ENCODE measurements at regions not wholly inside any gene's neighbourhood (a gene's known extent, or its start where the extent isn't known, plus 50 kb on each side); places are given as distances from the start of the nearest gene placed in this dataset.

- DNase-seq, result peak; percentile 51
These were observed 427.0 kb upstream of the RARB start for GRCh38 chr3:25000971-25001591.

GRCh38 chr3:25002052-25002451 lies 426.0 kb upstream of the RARB start:
- DNase-seq, result no peak

DNA sequence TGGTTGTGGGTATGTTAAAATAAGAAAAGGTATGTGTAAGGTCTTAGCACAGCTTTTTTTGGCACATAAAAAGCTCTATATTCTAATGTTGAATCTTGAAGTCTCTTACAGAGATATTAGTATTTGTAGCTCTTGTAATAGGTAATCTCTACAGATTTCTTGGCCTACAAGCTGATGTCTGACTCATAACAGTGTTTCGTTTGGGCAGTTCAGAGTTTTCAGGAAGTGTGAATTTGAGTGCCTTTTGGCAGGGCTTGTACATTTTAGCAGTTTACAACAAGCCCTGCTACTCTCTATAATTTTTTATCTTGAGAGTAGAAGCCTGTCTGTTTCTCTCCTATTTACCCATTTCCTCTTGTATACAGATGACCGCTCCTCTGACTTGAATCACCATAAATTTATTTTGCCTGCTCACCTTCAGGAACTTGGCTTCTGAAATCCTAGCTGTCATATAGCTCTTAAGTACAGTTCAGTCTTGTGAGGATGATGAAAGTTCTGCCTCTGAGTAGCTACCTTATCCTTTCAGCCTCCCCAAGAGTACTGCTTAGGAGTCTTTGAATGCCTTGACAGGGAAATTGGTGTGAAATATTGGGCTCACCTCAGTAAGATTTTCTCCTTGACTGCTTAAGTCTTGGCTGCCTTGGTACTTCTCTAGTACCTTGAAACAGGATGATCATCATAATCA lies 419.9 kb upstream of the RARB start:
- DNase-seq, result peak; percentile 60

- DNase-seq, result no peak
These were observed 418.4 kb upstream of the RARB start for GRCh38 chr3:25009665-25010064.

GRCh38 chr3:25015599-25015998 lies 412.5 kb upstream of the RARB start:
- DNase-seq, result no peak

DNA sequence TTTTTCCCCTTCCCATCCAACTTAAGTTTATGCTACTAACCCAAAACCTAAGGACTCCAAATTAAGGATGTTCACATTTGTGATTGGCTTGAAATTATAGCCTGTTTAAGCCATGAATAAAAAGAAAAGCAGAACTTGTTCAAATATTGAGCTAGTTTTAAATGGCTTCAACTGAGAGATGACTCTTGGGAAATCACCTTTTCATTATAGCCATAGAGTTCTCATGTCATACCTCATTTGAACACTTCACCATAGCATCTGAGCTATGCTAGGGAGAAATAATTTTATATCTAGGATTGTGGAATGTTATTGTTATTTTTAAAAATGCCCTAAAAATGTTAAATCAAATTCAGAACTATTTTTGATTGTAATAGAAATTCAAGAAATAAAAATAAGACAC lies 409.2 kb upstream of the RARB start:
- DNase-seq, result no peak

GRCh38 chr3:25019506-25019905 lies 408.6 kb upstream of the RARB start:
- DNase-seq, result no peak

- DNase-seq, result no peak
These were observed 406.2 kb upstream of the RARB start for GRCh38 chr3:25021816-25022215.

DNA sequence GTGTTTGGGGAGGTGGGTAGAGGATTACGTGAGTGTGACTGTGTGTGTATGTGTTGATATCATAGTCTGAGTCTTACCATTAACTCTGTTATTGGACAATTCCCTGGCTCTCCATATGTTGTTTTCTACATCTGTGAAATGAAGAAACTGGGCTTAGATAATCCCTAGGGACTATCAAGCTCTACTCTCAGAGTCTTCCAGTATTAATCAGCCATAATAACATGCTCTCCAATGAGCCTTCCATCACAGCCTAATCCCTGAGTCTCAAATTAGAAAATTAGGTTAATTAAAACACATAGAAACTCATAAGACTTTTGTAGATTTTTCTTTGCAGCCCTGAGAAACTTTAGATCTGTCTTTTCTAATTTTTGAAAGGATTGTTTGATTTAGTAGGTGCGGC lies 404.2 kb upstream of the RARB start:
- no peak for DNase-seq

DNA sequence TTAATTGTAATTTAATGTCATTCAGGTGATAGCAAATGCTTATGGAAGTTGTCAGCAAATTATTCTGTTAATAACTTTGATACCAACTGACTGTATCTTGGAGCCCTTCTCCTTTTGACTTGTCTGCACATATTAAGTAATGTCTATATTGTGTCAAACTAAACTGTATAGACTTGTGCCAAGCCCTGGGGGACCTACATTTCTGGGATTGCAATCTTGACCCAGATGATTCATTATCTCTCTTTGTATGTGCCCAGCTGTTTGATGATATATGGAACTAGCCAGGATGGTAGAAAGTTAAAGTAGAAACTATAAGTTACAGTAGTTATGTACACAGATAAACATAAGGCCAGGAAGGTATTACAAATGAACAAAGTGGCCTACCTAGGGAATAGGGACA lies 402.8 kb upstream of the RARB start:
- no peak for DNase-seq

- DNase-seq, result no peak
These were observed 400.4 kb upstream of the RARB start for GRCh38 chr3:25027650-25028049.

DNA sequence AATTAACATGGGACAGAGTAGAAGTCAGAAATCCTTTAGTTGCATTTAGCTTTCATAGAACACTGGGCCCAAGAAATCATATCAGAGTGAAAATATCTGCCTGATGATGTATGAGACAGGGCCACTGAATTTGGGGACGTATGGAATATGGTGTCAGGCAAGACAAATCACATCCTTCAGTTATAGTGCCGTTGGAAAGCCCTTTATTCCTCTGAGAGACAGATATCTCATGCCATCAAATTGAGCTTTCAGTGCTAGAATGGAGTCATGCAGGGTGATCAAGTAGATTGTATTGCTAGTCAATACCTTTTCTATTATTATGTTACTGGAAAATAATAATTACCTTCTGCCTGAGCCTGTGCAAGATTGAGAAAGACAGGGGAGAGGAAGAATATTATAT lies 398.2 kb upstream of the RARB start:
- DNase-seq, result no peak

- no peak for DNase-seq
These were observed 395.7 kb upstream of the RARB start for GRCh38 chr3:25032344-25032743.

DNA sequence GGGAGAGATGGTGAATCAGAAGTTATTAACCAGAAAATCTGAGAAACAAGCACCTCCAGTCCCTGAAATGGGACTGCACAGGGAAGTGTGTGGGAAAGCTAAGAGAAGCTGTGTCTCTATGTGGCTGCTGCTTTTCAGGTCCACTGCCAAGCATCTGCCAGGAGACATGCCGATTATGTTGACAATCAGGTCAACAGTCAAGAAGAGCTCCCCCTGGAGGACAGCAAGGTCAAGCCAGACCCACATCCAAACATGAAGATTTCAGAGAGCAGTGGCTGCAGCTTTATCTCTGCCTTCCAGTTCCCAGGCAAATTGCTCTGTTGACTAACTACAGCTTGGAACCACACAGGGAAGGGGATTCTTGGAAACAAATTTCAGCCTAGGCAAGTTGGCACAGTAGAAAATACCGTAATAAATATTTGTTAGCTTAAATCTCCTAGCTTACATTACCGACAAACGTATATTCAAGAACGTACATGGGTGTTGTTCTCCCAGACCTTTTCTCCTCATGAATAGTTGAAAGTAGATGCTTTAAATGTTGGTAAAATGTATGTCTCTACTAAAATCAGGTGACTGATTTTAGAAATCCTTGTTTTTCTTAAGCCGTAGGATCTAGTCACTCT lies 394.5 kb upstream of the RARB start:
- DNase-seq, result no peak

GRCh38 chr3:25035526-25035925 lies 392.5 kb upstream of the RARB start:
- DNase-seq, result no peak

DNA sequence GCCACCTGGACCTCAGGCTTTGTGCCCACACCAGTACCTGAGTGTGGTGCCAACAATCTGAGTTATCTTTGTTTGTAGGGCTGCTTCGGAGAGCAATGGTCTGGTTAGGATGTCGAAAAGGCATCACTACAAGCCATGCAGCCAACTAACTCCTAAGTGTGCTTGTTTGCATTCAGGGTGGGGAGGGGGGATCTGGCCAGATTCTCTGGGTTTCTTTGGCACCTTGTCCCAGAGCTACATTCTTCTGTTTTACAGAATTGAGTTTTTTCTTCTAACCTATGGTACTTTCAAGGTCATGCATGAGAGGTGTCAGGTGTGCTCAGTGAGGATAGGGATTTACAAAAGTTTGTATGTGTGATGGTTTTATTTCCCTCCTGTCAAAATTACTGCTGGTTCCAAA lies 391.4 kb upstream of the RARB start:
- DNase-seq, result no peak

- DNase-seq, result peak; percentile 71
These were observed 391.0 kb upstream of the RARB start for GRCh38 chr3:25037049-25037547.

DNA sequence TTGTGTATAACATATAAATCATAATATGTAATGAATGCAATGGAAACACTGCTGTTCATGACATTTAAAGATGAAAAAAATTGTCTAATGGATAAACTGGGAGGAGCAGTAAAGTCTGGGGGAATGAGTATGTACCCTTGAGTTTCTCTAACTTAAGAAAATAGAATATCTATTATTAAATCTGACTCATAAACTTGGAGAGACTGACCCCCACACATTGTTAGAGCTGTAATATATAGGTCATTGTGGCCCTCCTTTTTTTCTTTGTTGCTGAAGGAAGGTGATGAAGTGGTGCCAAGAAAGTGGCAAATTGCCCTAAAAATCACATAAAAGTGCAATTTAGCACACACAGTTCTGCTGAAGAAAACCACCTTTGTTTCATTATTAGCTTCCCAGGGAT lies 389.8 kb upstream of the RARB start:
- no peak for DNase-seq

GRCh38 chr3:25038922-25039321 lies 389.1 kb upstream of the RARB start:
- DNase-seq, result peak; percentile 24

GRCh38 chr3:25040748-25041147 lies 387.3 kb upstream of the RARB start:
- no peak for DNase-seq

DNA sequence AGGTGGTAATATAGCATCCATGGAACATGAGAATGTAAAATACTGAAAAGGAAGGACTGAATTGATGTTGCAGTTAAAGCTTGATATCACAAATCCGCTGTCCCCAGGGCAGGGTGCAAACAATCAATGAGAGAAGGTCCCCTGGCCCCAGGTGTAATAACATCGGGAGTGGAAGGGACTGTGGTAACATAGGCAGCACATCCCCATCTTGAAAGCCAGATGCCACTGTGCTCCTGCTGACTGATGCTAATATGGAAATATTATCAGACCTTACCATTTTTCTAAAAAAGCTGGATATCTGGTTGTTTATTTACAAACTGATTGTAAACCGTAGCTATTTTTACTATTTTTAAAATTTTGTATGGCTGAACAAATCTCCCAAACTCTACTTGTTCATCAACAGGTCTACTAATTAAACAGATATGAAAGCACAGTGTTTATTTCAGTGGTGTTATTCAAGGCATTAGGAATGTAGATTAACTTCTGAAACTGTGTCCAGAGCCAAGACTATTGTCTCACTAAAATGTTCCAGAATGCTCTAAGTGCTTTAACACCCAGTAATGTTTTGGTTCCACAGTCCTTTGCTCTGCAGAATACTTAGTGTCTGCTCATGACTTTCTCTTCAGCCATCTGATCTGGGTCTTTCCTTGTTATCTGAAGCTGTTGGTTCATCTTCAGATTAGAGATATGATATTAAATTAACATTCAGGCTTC lies 386.0 kb upstream of the RARB start:
- no peak for DNase-seq

- DNase-seq, result no peak
These were observed 384.9 kb upstream of the RARB start for GRCh38 chr3:25043177-25043576.

DNA sequence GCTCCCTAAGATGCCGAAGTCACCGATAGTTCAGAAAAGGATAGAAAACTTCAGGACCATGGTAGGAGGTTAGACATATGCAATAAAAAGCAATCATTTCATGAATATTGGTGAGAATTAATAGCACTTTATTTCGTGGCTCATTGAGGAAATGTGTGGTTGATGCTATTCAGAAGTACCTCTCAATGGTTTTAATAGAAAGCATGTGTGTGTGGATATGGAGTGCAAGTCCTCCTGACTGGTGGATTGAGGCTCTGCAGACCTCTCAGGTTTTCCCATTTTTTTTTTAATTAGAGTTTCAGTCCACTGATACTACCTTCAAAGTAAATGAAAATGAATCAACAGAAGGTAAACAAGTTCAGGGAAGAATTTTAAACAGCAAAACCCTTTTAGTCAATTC lies 384.3 kb upstream of the RARB start:
- no peak for DNase-seq

Data from muscle of arm (tissue), 1 donor.